NT2/D1 (cell line): ENCODE measurements at regions not wholly inside any gene's neighbourhood (a gene's known extent, or its start where the extent isn't known, plus 50 kb on each side); places are given as distances from the start of the nearest gene placed in this dataset.

Experiments used
- SUZ12 ChIP-seq: IDR thresholded peaks from 2 replicates; pipeline ENCODE4 v1.6.1; 2011; ENCODE audit not compliant: insufficient read length, insufficient read depth; ENCODE audit errors: extremely low read depth
- YY1 ChIP-seq: IDR thresholded peaks from 2 replicates; pipeline ENCODE4 v1.6.1; 2011; ENCODE audit not compliant: insufficient read length, insufficient read depth
- ZNF274 ChIP-seq: IDR thresholded peaks from 2 replicates; pipeline ENCODE4 v1.6.1; 2011; ENCODE audit warnings: mild to moderate bottlenecking, low read depth, low read length

DNA sequence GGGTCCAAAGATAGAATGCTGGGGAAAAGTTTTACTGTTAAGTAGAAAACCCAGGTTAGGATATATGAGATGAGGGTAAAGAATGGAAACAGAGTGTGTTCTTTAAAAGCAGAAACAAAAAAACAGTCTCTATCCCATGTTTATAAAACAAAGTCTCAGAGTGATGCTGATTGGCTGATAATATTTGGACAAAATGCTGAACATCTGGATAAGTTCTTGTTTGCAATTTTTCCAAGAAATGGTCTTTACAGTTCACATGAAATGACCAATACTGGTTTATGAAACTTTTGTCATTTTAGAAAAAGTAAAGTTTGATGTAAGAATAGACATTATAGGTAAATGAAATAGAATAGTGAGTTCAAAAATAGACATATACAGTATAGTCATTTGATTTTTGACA is 96.2 kb upstream of the EYS start:
- TF ChIP-seq ZNF274 (no peak), YY1 (no peak), SUZ12 (no peak)
